GM23338 (cell line): ENCODE measurements at regions not wholly inside any gene's neighbourhood (a gene's known extent, or its start where the extent isn't known, plus 50 kb on each side); places are given as distances from the start of the nearest gene placed in this dataset.

Source experiments
- ATAC-seq: fragments of 200-7000 bp; cut with Tn5 transposase; 3 replicates; pipeline ENCODE4 v1.9.1; 2020
- DNase-seq: peaks from one replicate; pipeline ENCODE4 v3.0.0-alpha.2; 2015; ENCODE audit warnings: low spot score
- H2AFZ ChIP-seq: fragments of 200-600 bp; sonication (generic); 2 replicates; pipeline ENCODE4 v1.8.0; 2016; ENCODE audit warnings: antibody characterized with exemption, mild to moderate bottlenecking, moderate library complexity
- H3F3A ChIP-seq: fragments of 200-600 bp; sonication (generic); replicated peaks from 2 replicates; pipeline ENCODE4 v1.8.0; 2017; ENCODE audit warnings: antibody characterized with exemption, mixed run types, low read depth
- H3K27ac ChIP-seq: fragments of 200-600 bp; sonication (generic); 2 replicates; pipeline ENCODE4 v1.6.1; 2016; ENCODE audit warnings: low read depth
- H3K27me3 ChIP-seq: fragments of 200-600 bp; sonication (generic); 2 replicates; pipeline ENCODE4 v1.8.0; 2016; ENCODE audit warnings: mild to moderate bottlenecking, mixed run types, moderate library complexity; ENCODE audit not compliant: insufficient read depth
- H3K36me3 ChIP-seq: fragments of 200-600 bp; sonication (generic); 2 replicates; pipeline ENCODE4 v1.8.0; 2016; ENCODE audit warnings: mild to moderate bottlenecking; ENCODE audit not compliant: insufficient read depth
- H3K4me1 ChIP-seq: fragments of 200-600 bp; sonication (generic); 2 replicates; pipeline ENCODE4 v1.8.0; 2016; ENCODE audit warnings: mild to moderate bottlenecking, moderate library complexity; ENCODE audit not compliant: insufficient read depth
- H3K4me2 ChIP-seq: fragments of 200-600 bp; sonication (generic); 2 replicates; pipeline ENCODE4 v1.7.1; 2017; ENCODE audit warnings: mixed run types
- H3K4me3 ChIP-seq: fragments of 200-600 bp; sonication (generic); 2 replicates; pipeline ENCODE4 v1.6.1; 2016; ENCODE audit warnings: mixed run types
- H3K79me2 ChIP-seq: fragments of 200-600 bp; sonication (generic); replicated peaks from 2 replicates; pipeline ENCODE4 v1.8.0; 2017; ENCODE audit warnings: mild to moderate bottlenecking; ENCODE audit not compliant: insufficient read depth
- H3K9me2 ChIP-seq: fragments of 200-600 bp; sonication (generic); 2 replicates; pipeline ENCODE4 v1.8.0; 2017; ENCODE audit not compliant: insufficient read depth
- H4K20me1 ChIP-seq: fragments of 200-600 bp; sonication (generic); replicated peaks from 2 replicates; pipeline ENCODE4 v1.8.0; 2017; ENCODE audit warnings: mild to moderate bottlenecking; ENCODE audit not compliant: insufficient read depth
- H3K27ac Mint-ChIP-seq: 2 replicates; pipeline ENCODE4 v1.8.0; 2020; ENCODE audit warnings: inconsistent platforms, mild to moderate bottlenecking, moderate library complexity, mixed read lengths
- H3K27me3 Mint-ChIP-seq: 3 replicates; pipeline ENCODE4 v1.8.0; 2022; ENCODE audit warnings: low read depth, mild to moderate bottlenecking, moderate library complexity, mixed read lengths, inconsistent platforms; ENCODE audit not compliant: insufficient read depth, poor library complexity
- H3K36me3 Mint-ChIP-seq: 3 replicates; pipeline ENCODE4 v1.8.0; 2021; ENCODE audit warnings: low read depth, mild to moderate bottlenecking, inconsistent platforms, moderate library complexity, mixed read lengths
- H3K4me1 Mint-ChIP-seq: 3 replicates; pipeline ENCODE4 v1.8.0; 2020; ENCODE audit warnings: mild to moderate bottlenecking, inconsistent platforms, mixed read lengths
- H3K4me3 Mint-ChIP-seq: 3 replicates; pipeline ENCODE4 v1.8.0; 2021; ENCODE audit warnings: moderate library complexity, mild to moderate bottlenecking, inconsistent platforms, mixed read lengths
- H3K9me3 Mint-ChIP-seq: 3 replicates; pipeline ENCODE4 v1.8.0; 2020; ENCODE audit warnings: moderate library complexity, mild to moderate bottlenecking, inconsistent platforms, mixed read lengths
- CREB1 ChIP-seq: fragments of 250-450 bp; sonication (Bioruptor Pico); IDR thresholded peaks from 2 replicates; pipeline ENCODE4 v1.5.0; 2020; ENCODE audit warnings: low read depth, mild to moderate bottlenecking, moderate library complexity
- EZH2 ChIP-seq: fragments of 200-600 bp; sonication (generic); IDR thresholded peaks from one replicate; pipeline ENCODE4 v1.8.0; 2017; ENCODE audit warnings: antibody characterized with exemption, mild to moderate bottlenecking, low read depth; ENCODE audit not compliant: unreplicated experiment
- EZH2phosphoT487 ChIP-seq: fragments of 200-600 bp; sonication (generic); IDR thresholded peaks from one replicate; pipeline ENCODE4 v1.8.1; 2018; ENCODE audit warnings: antibody characterized with exemption; ENCODE audit not compliant: unreplicated experiment
- JUNB ChIP-seq: IDR thresholded peaks from one replicate; pipeline ENCODE4 v1.6.1; 2016; ENCODE audit warnings: antibody characterized with exemption; ENCODE audit not compliant: unreplicated experiment
- NANOG ChIP-seq: IDR thresholded peaks from 2 replicates; pipeline ENCODE4 v1.6.1; 2016; ENCODE audit warnings: antibody characterized with exemption, borderline replicate concordance
- REST ChIP-seq: IDR thresholded peaks from one replicate; pipeline ENCODE4 v1.6.1; 2018; ENCODE audit warnings: antibody characterized with exemption; ENCODE audit not compliant: unreplicated experiment
- STAT1 ChIP-seq: IDR thresholded peaks from one replicate; pipeline ENCODE4 v1.6.1; 2016; ENCODE audit warnings: antibody characterized with exemption; ENCODE audit not compliant: unreplicated experiment
- ZNF114 ChIP-seq: fragments of 250-450 bp; sonication (Bioruptor Pico); IDR thresholded peaks from 2 replicates; pipeline ENCODE4 v1.5.0; 2020; ENCODE audit warnings: mild to moderate bottlenecking, moderate library complexity
- ZNF331 ChIP-seq: fragments of 250-450 bp; sonication (Bioruptor Pico); IDR thresholded peaks from 2 replicates; pipeline ENCODE4 v1.5.0; 2020; ENCODE audit warnings: low read depth, mild to moderate bottlenecking, moderate library complexity
- TF ChIP-seq, protein P1 (sequence below): fragments of 250-450 bp; sonication (Bioruptor Pico); IDR thresholded peaks from 2 replicates; pipeline ENCODE4 v1.5.0; 2020; ENCODE audit warnings: mild to moderate bottlenecking, moderate library complexity
- TF ChIP-seq, protein P2 (sequence below): IDR thresholded peaks from 2 replicates; pipeline ENCODE4 v1.6.1; 2016; ENCODE audit warnings: antibody characterized with exemption

DNA sequence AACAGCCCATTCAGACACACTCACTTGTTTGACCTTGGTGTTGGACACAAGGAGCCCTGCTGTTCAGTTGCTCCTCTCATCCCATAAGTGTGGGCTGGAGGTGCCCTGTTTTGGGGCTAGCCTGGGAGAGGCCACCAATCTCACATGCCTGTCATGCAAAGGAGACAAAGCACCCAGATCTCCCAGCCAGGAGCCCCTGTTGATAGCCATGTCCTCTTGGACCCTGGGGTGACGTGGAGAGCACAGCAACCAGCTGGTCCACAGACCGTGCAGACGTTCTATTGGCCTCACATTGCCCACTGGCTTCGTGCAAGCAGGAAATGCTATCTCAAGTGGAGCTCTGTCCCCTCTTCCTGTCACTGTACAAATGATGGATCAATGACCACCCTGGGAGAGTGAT is 240.8 kb downstream of the RPS24 start:
- ATAC-seq = no peak
- Histone ChIP-seq H3K4me3 (no peak overlapping the region), H3K27me3 (no peaks in the 10 kb centered on the region)

GRCh38 chr10:78276139-78276538 is 242.5 kb downstream of the RPS24 start:
- Histone ChIP-seq H3K4me1 (no peaks in the 10 kb centered on the region), H4K20me1 (no peaks in the 10 kb centered on the region), H3K4me2 (no peak overlapping the region), H3K27me3 (no peaks in the 10 kb centered on the region), H3K36me3 (no peaks in the 10 kb centered on the region), H3K4me3 (no peak overlapping the region), H3K27ac (no peak overlapping the region), H3F3A (no peaks in the 10 kb centered on the region), H3K9me2 (peaks cover 9% of the 10 kb centered on the region; the same call in 1 of the 2 replicates), H2AFZ (no peak overlapping the region), H3K79me2 (no peaks in the 10 kb centered on the region)
- no peak for ATAC-seq
- Mint-ChIP-seq H3K27ac (no peak overlapping the region), H3K36me3 (no peaks in the 10 kb centered on the region), H3K9me3 (no peaks in the 10 kb centered on the region), H3K4me1 (peaks cover 6% of the 10 kb centered on the region), H3K4me3 (no peak overlapping the region), H3K27me3 (no peaks in the 10 kb centered on the region)
- no peak for DNase-seq
- no peak for TF ChIP-seq EZH2
- TF ChIP-seq JUNB = no peak
- TF ChIP-seq ZNF114 (CRISPR knock-in tag) = no peak
- no peak for TF ChIP-seq STAT1
- no peak for TF ChIP-seq REST
- TF ChIP-seq, protein P1, sequence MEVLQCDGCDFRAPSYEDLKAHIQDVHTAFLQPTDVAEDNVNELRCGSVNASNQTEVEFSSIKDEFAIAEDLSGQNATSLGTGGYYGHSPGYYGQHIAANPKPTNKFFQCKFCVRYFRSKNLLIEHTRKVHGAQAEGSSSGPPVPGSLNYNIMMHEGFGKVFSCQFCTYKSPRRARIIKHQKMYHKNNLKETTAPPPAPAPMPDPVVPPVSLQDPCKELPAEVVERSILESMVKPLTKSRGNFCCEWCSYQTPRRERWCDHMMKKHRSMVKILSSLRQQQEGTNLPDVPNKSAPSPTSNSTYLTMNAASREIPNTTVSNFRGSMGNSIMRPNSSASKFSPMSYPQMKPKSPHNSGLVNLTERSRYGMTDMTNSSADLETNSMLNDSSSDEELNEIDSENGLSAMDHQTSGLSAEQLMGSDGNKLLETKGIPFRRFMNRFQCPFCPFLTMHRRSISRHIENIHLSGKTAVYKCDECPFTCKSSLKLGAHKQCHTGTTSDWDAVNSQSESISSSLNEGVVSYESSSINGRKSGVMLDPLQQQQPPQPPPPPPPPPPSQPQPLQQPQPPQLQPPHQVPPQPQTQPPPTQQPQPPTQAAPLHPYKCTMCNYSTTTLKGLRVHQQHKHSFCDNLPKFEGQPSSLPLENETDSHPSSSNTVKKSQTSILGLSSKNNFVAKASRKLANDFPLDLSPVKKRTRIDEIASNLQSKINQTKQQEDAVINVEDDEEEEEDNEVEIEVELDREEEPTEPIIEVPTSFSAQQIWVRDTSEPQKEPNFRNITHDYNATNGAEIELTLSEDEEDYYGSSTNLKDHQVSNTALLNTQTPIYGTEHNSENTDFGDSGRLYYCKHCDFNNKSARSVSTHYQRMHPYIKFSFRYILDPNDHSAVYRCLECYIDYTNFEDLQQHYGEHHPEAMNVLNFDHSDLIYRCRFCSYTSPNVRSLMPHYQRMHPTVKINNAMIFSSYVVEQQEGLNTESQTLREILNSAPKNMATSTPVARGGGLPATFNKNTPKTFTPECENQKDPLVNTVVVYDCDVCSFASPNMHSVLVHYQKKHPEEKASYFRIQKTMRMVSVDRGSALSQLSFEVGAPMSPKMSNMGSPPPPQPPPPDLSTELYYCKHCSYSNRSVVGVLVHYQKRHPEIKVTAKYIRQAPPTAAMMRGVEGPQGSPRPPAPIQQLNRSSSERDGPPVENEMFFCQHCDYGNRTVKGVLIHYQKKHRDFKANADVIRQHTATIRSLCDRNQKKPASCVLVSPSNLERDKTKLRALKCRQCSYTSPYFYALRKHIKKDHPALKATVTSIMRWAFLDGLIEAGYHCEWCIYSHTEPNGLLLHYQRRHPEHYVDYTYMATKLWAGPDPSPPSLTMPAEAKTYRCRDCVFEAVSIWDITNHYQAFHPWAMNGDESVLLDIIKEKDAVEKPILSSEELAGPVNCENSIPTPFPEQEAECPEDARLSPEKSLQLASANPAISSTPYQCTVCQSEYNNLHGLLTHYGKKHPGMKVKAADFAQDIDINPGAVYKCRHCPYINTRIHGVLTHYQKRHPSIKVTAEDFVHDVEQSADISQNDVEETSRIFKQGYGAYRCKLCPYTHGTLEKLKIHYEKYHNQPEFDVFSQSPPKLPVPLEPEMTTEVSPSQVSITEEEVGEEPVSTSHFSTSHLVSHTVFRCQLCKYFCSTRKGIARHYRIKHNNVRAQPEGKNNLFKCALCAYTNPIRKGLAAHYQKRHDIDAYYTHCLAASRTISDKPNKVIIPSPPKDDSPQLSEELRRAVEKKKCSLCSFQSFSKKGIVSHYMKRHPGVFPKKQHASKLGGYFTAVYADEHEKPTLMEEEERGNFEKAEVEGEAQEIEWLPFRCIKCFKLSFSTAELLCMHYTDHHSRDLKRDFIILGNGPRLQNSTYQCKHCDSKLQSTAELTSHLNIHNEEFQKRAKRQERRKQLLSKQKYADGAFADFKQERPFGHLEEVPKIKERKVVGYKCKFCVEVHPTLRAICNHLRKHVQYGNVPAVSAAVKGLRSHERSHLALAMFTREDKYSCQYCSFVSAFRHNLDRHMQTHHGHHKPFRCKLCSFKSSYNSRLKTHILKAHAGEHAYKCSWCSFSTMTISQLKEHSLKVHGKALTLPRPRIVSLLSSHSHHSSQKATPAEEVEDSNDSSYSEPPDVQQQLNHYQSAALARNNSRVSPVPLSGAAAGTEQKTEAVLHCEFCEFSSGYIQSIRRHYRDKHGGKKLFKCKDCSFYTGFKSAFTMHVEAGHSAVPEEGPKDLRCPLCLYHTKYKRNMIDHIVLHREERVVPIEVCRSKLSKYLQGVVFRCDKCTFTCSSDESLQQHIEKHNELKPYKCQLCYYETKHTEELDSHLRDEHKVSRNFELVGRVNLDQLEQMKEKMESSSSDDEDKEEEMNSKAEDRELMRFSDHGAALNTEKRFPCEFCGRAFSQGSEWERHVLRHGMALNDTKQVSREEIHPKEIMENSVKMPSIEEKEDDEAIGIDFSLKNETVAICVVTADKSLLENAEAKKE (CRISPR knock-in tag) = no peak
- TF ChIP-seq CREB1 (CRISPR knock-in tag) = no peak
- no peak for TF ChIP-seq ZNF331 (CRISPR knock-in tag)
- TF ChIP-seq NANOG = no peak
- no peak for TF ChIP-seq EZH2phosphoT487

More for the DNA sequence above, 240.8 kb downstream of the RPS24 start:
- Mint-ChIP-seq H3K9me3 (no peaks in the 10 kb centered on the region), H3K36me3 (no peaks in the 10 kb centered on the region), H3K4me3 (no peak overlapping the region), H3K4me1 (peaks cover 6% of the 10 kb centered on the region), H3K27me3 (no peaks in the 10 kb centered on the region), H3K27ac (no peak overlapping the region)
- Histone ChIP-seq H2AFZ (no peak overlapping the region), H3K79me2 (no peaks in the 10 kb centered on the region), H3K9me2 (peaks cover 9% of the 10 kb centered on the region; the same call in 1 of the 2 replicates), H3F3A (no peaks in the 10 kb centered on the region), H3K4me2 (no peak overlapping the region), H3K36me3 (no peaks in the 10 kb centered on the region), H4K20me1 (no peaks in the 10 kb centered on the region), H3K27ac (no peak overlapping the region), H3K4me1 (no peaks in the 10 kb centered on the region)
- no peak for DNase-seq
- no peak for TF ChIP-seq CREB1 (CRISPR knock-in tag)
- TF ChIP-seq, protein P2, sequence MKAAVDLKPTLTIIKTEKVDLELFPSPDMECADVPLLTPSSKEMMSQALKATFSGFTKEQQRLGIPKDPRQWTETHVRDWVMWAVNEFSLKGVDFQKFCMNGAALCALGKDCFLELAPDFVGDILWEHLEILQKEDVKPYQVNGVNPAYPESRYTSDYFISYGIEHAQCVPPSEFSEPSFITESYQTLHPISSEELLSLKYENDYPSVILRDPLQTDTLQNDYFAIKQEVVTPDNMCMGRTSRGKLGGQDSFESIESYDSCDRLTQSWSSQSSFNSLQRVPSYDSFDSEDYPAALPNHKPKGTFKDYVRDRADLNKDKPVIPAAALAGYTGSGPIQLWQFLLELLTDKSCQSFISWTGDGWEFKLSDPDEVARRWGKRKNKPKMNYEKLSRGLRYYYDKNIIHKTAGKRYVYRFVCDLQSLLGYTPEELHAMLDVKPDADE = no peak
